HCT116 (cell line): ENCODE measurements at regions not wholly inside any gene's neighbourhood (a gene's known extent, or its start where the extent isn't known, plus 50 kb on each side); places are given as distances from the start of the nearest gene placed in this dataset.

Experiments used
- ATAC-seq: fragments of 200-7000 bp; cut with Tn5 transposase; 2 replicates; pipeline ENCODE4 v1.9.1; 2020; ENCODE audit warnings: mild to moderate bottlenecking, moderate library complexity
- BruUV-seq: library from RNA; stranded (reverse); fragments of 400-500 nt; replicated peaks from 2 replicates; lab custom pipeline; 2021; lab: Mats Ljungman, UMichigan
- CTCF ChIA-PET: fragments of 300-600 bp; sonication (Branson Sonifier 250); formaldehyde crosslinking; loops from one replicate; lab custom pipeline; 2021; ENCODE audit warnings: antibody characterized with exemption; lab: Charles Lee
- POLR2A ChIA-PET: fragments of 300-600, 350-600 bp; sonication (Branson Sonifier 250); formaldehyde crosslinking; loops from one replicate; lab custom pipeline; 2021; ENCODE audit warnings: antibody characterized with exemption; lab: Charles Lee
- RAD21 ChIA-PET, 2 experiments: fragments of 300-600 bp; sonication (Branson Sonifier 250); formaldehyde crosslinking; loops; one replicate each; lab custom pipeline; 2023; ENCODE audit warnings: low total read pairs in 2 of 2; ENCODE audit not compliant: uncharacterized antibody in 2 of 2, unreplicated experiment in 2 of 2, low non-redundant PET in 1 of 2; lab: Charles Lee
- DNase-seq: peaks from one replicate; pipeline ENCODE4 v3.0.0-alpha.2; 2010; ENCODE audit warnings: low read depth, low spot score
- H2AFZ ChIP-seq: fragments of 200-600 bp; shearing (Covaris generic), sonication (generic); 2 replicates; pipeline ENCODE4 v1.6.1; 2017; ENCODE audit warnings: low read depth, mixed run types, mixed read lengths, antibody characterized with exemption, low read length; ENCODE audit not compliant: poor library complexity, severe bottlenecking
- H3K27ac ChIP-seq: 2 replicates; pipeline ENCODE4 v1.5.1; 2012; ENCODE audit warnings: low read depth, low read length
- H3K27me3 ChIP-seq: fragments of 200-600 bp; sonication (generic); 2 replicates; pipeline ENCODE4 v1.6.1; 2016; ENCODE audit warnings: mixed run types, low read length, mixed read lengths; ENCODE audit not compliant: insufficient read depth
- H3K36me3 ChIP-seq, 2 experiments: fragments of 200-500 bp in 1 of 2; fragments of 200-600 bp in 1 of 2; sonication (Bioruptor generic) in 1 of 2; sonication (generic) in 1 of 2; 2 replicates each; pipeline versions ENCODE4 v1.5.1 to v1.6.1; 2014 to 2016; ENCODE audit warnings: low read length in 2 of 2, inconsistent platforms in 1 of 2, mixed read lengths in 1 of 2, mixed run types in 1 of 2; ENCODE audit not compliant: insufficient read depth in 2 of 2, control insufficient read depth in 1 of 2
- H3K4me1 ChIP-seq, 2 experiments: fragments of 200-600 bp in 1 of 2; sonication (generic) in 1 of 2; 2 replicates each; pipeline versions ENCODE4 v1.5.1 to v1.6.1; 2012 to 2017; ENCODE audit warnings: low read length in 2 of 2, inconsistent platforms in 1 of 2, mild to moderate bottlenecking in 1 of 2, mixed read lengths in 1 of 2, mixed run types in 1 of 2, moderate library complexity in 1 of 2; ENCODE audit not compliant: insufficient read depth in 2 of 2, control insufficient read depth in 1 of 2
- H3K4me2 ChIP-seq: fragments of 200-600 bp; sonication (generic); 2 replicates; pipeline ENCODE4 v1.6.1; 2017; ENCODE audit warnings: mixed run types, low read length, mixed read lengths
- H3K4me3 ChIP-seq, 2 experiments: fragments of 200-600 bp in 1 of 2; sonication (generic) in 1 of 2; replicated peaks in 1 of 2; 2 replicates each; pipeline ENCODE4 v1.5.1; 2011 to 2016; ENCODE audit warnings: low read length in 2 of 2, control low read depth in 1 of 2, low read depth in 1 of 2, mild to moderate bottlenecking in 1 of 2, mixed read lengths in 1 of 2, mixed run types in 1 of 2
- H3K79me2 ChIP-seq: fragments of 200-600 bp; sonication (generic); 2 replicates; pipeline ENCODE4 v1.6.1; 2017; ENCODE audit warnings: mild to moderate bottlenecking, mixed run types, low read length, moderate library complexity, mixed read lengths; ENCODE audit not compliant: insufficient read depth
- H3K9ac ChIP-seq: fragments of 200-600 bp; sonication (generic); 2 replicates; pipeline ENCODE4 v1.6.1; 2016; ENCODE audit warnings: low read length, mixed read lengths
- H3K9me2 ChIP-seq: fragments of 200-600 bp; sonication (generic), shearing (Covaris generic); 2 replicates; pipeline ENCODE4 v1.6.1; 2017; ENCODE audit warnings: mixed run types, mild to moderate bottlenecking, moderate library complexity; ENCODE audit not compliant: insufficient read depth
- H3K9me3 ChIP-seq, 2 experiments: fragments of 200-500 bp in 1 of 2; fragments of 200-600 bp in 1 of 2; sonication (Bioruptor generic) in 1 of 2; sonication (generic) in 1 of 2; 2 replicates each; pipeline ENCODE4 v1.6.1; 2014 to 2017; ENCODE audit warnings: low read length in 2 of 2, mixed read lengths in 2 of 2, inconsistent platforms in 1 of 2, low read depth in 1 of 2, mild to moderate bottlenecking in 1 of 2, mixed run types in 1 of 2, moderate library complexity in 1 of 2; ENCODE audit not compliant: control insufficient read depth in 1 of 2, insufficient read depth in 1 of 2
- H4K20me1 ChIP-seq: fragments of 200-600 bp; sonication (generic), shearing (Covaris generic); 2 replicates; pipeline ENCODE4 v1.6.1; 2017; ENCODE audit warnings: mixed run types, mild to moderate bottlenecking, moderate library complexity; ENCODE audit not compliant: insufficient read depth
- CBX3 ChIP-seq: IDR thresholded peaks from 2 replicates; pipeline ENCODE4 v1.6.1; 2012; ENCODE audit warnings: low read depth
- CEBPB ChIP-seq: IDR thresholded peaks from 2 replicates; pipeline ENCODE4 v1.6.1; 2012; ENCODE audit warnings: low read depth
- POLR2A ChIP-seq: IDR thresholded peaks from 2 replicates; pipeline ENCODE4 v1.7.0; 2011; ENCODE audit warnings: borderline replicate concordance; ENCODE audit not compliant: insufficient read depth, insufficient read length; ENCODE audit errors: extremely low read depth
- RAD21 ChIP-seq: IDR thresholded peaks from 2 replicates; pipeline ENCODE4 v1.6.1; 2012; ENCODE audit warnings: low read depth, mild to moderate bottlenecking
- SIN3A ChIP-seq: IDR thresholded peaks from 2 replicates; pipeline ENCODE4 v1.6.1; 2012; ENCODE audit warnings: low read depth
- SP1 ChIP-seq: IDR thresholded peaks from 2 replicates; pipeline ENCODE4 v1.6.1; 2012; ENCODE audit warnings: low read depth
- ZFX ChIP-seq: fragments of 450-650 bp; IDR thresholded peaks from 2 replicates; pipeline ENCODE4 v1.6.1; 2017
- ZNF274 ChIP-seq: fragments of 200-500 bp; sonication (Bioruptor generic); IDR thresholded peaks from 2 replicates; pipeline ENCODE4 v1.6.1; 2014; ENCODE audit warnings: mild to moderate bottlenecking, low read depth, low read length, inconsistent platforms
- intact Hi-C: fragments of 100-400 bp; cut with micrococcal nuclease; formaldehyde crosslinking; loops from 2 replicates; pipeline ENCODE4 v1.10.0; 2022
- TF ChIP-seq, protein P1 (sequence below): IDR thresholded peaks from 2 replicates; pipeline ENCODE4 v1.6.1; 2012
- TF ChIP-seq, protein P2 (sequence below): IDR thresholded peaks from 2 replicates; pipeline ENCODE4 v1.6.1; 2012; ENCODE audit warnings: low read depth

- no peak overlapping the region for H3K4me2 ChIP-seq
- H3K79me2 ChIP-seq: no peaks in the 10 kb centered on the region
- no peak overlapping the region for H2AFZ ChIP-seq
- POLR2A ChIA-PET: no interaction called here
- TF ChIP-seq ZNF274 (no peak), RAD21 (no peak), POLR2A (no peak), ZFX (no peak), CEBPB (no peak), SP1 (no peak), CBX3 (no peak), SIN3A (no peak)
- TF ChIP-seq, protein P1, sequence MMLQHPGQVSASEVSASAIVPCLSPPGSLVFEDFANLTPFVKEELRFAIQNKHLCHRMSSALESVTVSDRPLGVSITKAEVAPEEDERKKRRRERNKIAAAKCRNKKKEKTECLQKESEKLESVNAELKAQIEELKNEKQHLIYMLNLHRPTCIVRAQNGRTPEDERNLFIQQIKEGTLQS: no peak
- TF ChIP-seq, protein P2, sequence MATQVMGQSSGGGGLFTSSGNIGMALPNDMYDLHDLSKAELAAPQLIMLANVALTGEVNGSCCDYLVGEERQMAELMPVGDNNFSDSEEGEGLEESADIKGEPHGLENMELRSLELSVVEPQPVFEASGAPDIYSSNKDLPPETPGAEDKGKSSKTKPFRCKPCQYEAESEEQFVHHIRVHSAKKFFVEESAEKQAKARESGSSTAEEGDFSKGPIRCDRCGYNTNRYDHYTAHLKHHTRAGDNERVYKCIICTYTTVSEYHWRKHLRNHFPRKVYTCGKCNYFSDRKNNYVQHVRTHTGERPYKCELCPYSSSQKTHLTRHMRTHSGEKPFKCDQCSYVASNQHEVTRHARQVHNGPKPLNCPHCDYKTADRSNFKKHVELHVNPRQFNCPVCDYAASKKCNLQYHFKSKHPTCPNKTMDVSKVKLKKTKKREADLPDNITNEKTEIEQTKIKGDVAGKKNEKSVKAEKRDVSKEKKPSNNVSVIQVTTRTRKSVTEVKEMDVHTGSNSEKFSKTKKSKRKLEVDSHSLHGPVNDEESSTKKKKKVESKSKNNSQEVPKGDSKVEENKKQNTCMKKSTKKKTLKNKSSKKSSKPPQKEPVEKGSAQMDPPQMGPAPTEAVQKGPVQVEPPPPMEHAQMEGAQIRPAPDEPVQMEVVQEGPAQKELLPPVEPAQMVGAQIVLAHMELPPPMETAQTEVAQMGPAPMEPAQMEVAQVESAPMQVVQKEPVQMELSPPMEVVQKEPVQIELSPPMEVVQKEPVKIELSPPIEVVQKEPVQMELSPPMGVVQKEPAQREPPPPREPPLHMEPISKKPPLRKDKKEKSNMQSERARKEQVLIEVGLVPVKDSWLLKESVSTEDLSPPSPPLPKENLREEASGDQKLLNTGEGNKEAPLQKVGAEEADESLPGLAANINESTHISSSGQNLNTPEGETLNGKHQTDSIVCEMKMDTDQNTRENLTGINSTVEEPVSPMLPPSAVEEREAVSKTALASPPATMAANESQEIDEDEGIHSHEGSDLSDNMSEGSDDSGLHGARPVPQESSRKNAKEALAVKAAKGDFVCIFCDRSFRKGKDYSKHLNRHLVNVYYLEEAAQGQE: no peak
- peaks cover 9 to 15% of the 10 kb centered on the region in 2 experiments; a peak in 2 of 4 replicates for H3K9me3 ChIP-seq
- H3K27me3 ChIP-seq: no peaks in the 10 kb centered on the region
- H3K36me3 ChIP-seq: no peaks in the 10 kb centered on the region
- no peak overlapping the region for H3K27ac ChIP-seq
- ATAC-seq (no peak), DNase-seq (no peak)
- H3K9me2 ChIP-seq: no peaks in the 10 kb centered on the region
- no peaks in the 10 kb centered on the region for H3K4me1 ChIP-seq
- H4K20me1 ChIP-seq: no peaks in the 10 kb centered on the region
- no peak overlapping the region for H3K9ac ChIP-seq
- CTCF ChIA-PET: no interaction called here
- RAD21 ChIA-PET: no interaction called here
- H3K4me3 ChIP-seq: no peak overlapping the region
- intact Hi-C loops: no loop called here
- no TSS peak for BruUV-seq
These were observed 751.6 kb upstream of the ROBO1 start for GRCh38 chr3:80519436-80519835.
